NCI-H128 (cell line): ENCODE measurements at regions not wholly inside any gene's neighbourhood (a gene's known extent, or its start where the extent isn't known, plus 50 kb on each side); places are given as distances from the start of the nearest gene placed in this dataset.

ENCODE experiments used
- DNase-seq: peaks from one replicate; lab custom pipeline; 2025; ENCODE audit not compliant: unreplicated experiment; lab: John Stamatoyannopoulos, UW

- no peak for DNase-seq
These were observed 452.6 kb downstream of the GALC start for GRCh38 chr14:87540339-87540738.

GRCh38 chr14:87529081-87529480 is 463.9 kb downstream of the GALC start:
- no peak for DNase-seq

- no peak for DNase-seq
These were observed 466.3 kb downstream of the GALC start for GRCh38 chr14:87526731-87527130.

GRCh38 chr14:87524011-87524410 is 469.0 kb downstream of the GALC start:
- DNase-seq, result no peak

GRCh38 chr14:87522575-87522974 is 470.4 kb downstream of the GALC start:
- peak; percentile 41 for DNase-seq

GRCh38 chr14:87508333-87508732 is 484.6 kb downstream of the GALC start:
- DNase-seq, result no peak

- no peak for DNase-seq
These were observed 489.3 kb downstream of the GALC start for GRCh38 chr14:87503711-87504110.

GRCh38 chr14:87497301-87497700 is 495.7 kb downstream of the GALC start:
- no peak for DNase-seq

- no peak for DNase-seq
These were observed 499.0 kb downstream of the GALC start for GRCh38 chr14:87494010-87494409.

GRCh38 chr14:87492561-87492960 is 500.4 kb downstream of the GALC start:
- DNase-seq, result no peak

- no peak for DNase-seq
These were observed 501.2 kb downstream of the GALC start for GRCh38 chr14:87491816-87492215.

GRCh38 chr14:87489196-87489819 is 503.7 kb downstream of the GALC start:
- no peak for DNase-seq

- DNase-seq, result no peak
These were observed 509.4 kb downstream of the GALC start for GRCh38 chr14:87483271-87484260.

- no peak for DNase-seq
These were observed 524.5 kb downstream of the GALC start for GRCh38 chr14:87468531-87468930.

- DNase-seq, result no peak
These were observed 525.4 kb downstream of the GALC start for GRCh38 chr14:87467578-87467977.

- no peak for DNase-seq
These were observed 527.2 kb downstream of the GALC start for GRCh38 chr14:87465770-87466169.

- DNase-seq, result peak; percentile 80
These were observed 531.3 kb downstream of the GALC start for GRCh38 chr14:87461704-87462103.

GRCh38 chr14:87457720-87458119 is 535.3 kb downstream of the GALC start:
- no peak for DNase-seq

- no peak for DNase-seq
These were observed 542.8 kb downstream of the GALC start for GRCh38 chr14:87450193-87450592.

- no peak for DNase-seq
These were observed 544.0 kb downstream of the GALC start for GRCh38 chr14:87449016-87449415.

GRCh38 chr14:87443787-87444186 is 549.2 kb downstream of the GALC start:
- no peak for DNase-seq

- DNase-seq, result no peak
These were observed 549.9 kb downstream of the GALC start for GRCh38 chr14:87443039-87443438.
